ENCODE measurements at regions not wholly inside any gene's neighbourhood (a gene's known extent, or its start where the extent isn't known, plus 50 kb on each side); places are given as distances from the start of the nearest gene placed in this dataset.

- TF ChIP-seq, protein P1, sequence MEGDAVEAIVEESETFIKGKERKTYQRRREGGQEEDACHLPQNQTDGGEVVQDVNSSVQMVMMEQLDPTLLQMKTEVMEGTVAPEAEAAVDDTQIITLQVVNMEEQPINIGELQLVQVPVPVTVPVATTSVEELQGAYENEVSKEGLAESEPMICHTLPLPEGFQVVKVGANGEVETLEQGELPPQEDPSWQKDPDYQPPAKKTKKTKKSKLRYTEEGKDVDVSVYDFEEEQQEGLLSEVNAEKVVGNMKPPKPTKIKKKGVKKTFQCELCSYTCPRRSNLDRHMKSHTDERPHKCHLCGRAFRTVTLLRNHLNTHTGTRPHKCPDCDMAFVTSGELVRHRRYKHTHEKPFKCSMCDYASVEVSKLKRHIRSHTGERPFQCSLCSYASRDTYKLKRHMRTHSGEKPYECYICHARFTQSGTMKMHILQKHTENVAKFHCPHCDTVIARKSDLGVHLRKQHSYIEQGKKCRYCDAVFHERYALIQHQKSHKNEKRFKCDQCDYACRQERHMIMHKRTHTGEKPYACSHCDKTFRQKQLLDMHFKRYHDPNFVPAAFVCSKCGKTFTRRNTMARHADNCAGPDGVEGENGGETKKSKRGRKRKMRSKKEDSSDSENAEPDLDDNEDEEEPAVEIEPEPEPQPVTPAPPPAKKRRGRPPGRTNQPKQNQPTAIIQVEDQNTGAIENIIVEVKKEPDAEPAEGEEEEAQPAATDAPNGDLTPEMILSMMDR (IDR thresholded peaks at IDR 0.05) = no peak
- TF ChIP-seq POLR2A (IDR thresholded peaks at IDR 0.05) (no peak), POLR2AphosphoS5 (IDR thresholded peaks at IDR 0.05) (no peak)
Observed at GRCh38 chr6:140879946-140880345, 1252.8 kb upstream of the GJE1 start.
